ENCODE measurements at regions not wholly inside any gene's neighbourhood (a gene's known extent, or its start where the extent isn't known, plus 50 kb on each side); places are given as distances from the start of the nearest gene placed in this dataset.

DNA sequence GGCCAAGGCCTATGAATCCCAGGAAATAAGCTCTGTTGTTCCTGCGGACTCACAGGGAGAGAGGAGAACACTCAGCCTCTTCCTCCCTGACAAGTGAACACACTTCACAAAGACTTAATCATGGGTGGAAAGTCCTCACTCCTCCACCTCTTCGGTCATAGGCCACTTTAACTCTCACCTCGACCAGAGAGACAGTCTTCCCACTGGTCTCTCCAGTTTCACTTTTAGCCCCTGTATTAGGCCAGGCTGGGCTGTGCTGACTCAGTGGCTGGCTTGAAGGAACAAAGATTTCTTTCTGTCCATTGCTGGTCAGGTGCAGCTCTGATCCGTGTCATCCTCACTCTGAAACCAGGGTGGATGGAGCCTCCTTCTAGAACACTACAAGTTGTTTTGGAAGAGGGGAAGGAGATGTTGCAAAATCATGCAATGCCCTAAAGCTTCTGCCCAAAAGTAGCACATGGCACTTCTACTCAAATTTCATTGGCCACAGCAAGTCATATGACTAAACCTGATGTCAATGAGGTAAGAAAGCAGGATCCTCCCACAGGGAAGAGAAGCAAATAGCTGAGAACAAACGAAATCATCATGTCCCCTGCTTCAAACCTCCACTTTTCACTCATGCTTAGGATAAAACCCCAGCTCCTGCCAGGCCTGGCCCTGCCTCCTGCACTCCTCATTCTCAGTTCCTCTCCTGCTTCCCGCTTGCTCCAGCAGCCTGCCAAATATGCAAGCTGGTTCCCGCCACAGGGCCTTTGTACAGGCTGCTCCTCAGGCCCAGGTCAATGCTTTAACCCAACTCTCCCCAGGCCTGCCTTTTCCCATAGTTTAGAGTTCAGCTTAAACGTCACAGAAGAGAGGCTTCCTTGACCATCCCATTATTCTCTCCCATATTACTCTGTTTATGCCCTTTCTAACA lies 150.5 kb upstream of the RUNX3 start:
- DNase-seq (ENCODE audit: low spot score) = no peak

DNA sequence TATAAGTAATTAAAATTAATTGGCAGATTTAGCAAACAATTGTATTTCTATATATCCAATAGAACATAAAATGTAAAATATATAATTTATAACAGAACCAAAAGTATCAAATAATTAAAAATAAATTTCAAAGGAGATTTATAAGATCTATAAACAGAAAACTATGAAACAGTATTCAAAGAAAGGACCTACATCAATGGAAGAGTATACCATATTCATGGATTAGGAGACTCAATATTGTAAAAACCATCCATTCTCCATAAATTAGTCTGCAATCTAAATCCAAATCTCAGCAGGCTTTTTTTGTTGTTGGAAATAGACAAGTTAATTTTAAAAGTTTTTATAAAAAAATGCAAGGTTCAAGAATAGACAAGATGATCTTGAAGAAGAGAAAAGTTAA lies 149.0 kb upstream of the RUNX3 start:
- DNase-seq (ENCODE audit: low spot score) = no peak

DNA sequence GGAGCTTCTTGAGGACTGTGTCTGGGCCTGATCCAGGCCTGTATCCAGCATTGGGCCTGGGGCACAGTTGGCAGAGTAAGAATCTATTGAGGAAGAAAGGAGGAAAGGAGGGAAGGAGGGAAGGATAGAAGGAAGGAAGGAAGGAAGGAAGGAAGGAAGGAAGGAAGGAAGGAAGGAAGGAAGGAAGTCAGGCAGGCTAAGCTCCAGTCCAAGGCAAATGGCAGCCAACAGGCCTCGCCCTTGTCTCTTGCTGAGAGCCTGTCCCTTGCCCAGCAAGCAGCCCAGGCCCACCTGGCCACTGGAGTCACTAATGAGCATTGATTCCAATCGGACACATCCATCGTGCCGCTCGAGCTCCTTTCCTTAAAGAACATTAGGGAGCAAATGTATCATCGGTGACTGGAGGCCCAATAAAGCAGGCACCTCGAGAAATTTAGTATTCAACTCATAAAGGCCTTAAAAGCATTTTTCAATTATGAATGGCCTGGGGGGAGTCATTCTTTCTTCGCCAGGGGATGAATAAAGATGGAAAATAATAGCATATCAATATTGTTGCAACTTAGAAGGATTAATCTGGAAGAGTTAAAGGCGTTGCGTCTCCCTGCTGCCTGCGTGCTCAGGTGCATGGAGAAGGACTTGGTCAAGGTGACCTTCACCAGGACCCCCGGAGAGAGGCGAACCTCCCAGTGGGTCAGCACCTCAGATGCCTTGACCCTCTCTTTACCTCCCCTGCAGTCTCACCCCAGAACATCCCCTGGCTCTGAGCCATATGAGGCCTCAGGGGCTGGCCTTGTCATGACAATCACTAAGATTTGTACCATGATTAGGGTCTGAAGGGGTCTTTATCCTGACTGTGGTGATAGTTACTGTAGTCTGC lies 144.5 kb upstream of the RUNX3 start:
- DNase-seq (ENCODE audit: low spot score) = no peak

DNA sequence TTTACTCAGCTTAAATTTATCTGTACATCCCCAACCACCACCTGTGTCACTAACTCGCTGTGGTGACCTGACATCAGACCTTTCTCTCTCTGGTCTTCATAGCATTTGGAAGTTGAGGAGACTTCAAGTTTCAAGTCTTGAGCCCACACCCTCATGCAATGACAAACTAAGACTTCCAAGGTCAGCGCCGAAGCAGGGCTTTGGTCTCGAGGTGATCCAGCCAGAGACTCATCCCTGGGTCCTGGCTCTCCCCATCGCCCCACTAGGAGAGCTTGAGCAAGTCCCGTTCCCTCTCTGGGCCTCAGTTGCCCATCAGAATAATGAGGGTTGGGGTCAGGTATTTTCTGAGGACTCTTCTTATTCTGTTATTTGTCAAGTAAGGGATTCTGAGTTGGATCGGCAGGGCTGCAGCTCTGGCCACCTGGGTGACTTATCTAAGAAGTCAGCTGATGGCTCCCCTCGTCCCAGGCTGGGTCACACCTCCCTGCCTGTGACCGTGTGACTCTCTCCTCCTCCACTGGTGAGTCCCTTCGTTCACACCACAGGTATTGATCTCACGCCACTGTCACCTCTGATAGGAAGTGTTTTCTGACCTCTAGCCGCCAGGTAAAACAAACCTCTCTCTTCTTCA lies 143.7 kb upstream of the RUNX3 start:
- DNase-seq (ENCODE audit: low spot score) = no peak

DNA sequence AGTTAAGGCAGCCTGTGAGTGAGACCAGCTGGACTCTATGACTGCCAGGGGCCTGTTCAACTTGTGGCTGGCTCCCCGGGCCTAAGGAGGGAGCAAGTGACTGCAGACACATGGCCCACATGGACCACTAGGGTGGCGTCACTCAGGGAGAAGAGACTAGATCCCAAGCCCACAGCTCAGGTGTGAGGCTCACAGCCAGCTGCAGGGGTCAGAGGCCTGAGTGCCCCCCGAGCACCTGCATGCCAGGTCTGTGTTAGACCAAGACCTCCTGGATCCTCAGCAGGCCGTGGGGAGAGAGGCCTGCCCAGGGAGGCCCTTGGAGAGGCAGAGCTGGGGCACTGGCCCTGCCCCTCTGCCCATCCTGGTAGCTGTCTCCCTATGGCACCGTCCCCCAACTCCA lies 142.4 kb upstream of the RUNX3 start:
- DNase-seq (ENCODE audit: low spot score) = no peak

DNA sequence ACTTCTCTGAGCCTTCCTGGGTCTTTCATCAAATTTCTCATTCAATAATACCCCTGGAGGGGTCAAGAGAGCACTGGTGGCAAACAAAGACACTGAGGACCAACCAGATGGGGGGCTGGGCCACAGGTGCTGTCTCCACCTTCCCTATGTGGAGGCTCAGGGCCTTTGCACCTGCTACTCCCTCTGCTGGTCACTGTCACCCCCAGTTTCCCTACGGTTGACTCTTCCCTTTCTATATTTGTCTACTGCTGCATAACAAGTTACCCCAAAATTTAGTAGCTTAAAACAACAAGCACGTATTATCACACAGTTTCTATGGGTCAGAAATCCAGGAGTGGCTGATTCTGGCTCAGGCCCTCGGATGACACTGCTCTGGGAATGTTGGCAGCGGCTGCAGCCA lies 138.8 kb upstream of the RUNX3 start:
- DNase-seq (ENCODE audit: low spot score) = peak; percentile 7

DNA sequence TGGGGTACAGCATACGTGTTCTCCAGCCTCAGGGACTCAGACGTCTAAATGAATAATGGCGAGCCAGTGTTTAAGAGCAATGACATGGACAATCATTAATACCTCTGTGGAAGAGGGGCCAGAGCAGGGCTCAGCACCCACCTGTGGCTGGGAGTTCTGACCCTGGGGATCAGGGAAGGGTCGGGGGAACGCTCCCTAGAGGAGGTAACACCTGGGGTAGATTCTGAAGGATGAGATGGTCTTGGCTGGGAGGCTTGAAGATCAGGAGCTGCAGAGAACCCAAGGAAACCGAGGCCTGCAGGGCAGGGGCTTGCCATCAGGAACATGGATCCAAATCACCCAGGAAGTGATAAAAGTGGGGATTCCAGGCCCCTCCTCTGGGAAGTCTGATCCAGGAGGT lies 138.2 kb upstream of the RUNX3 start:
- DNase-seq (ENCODE audit: low spot score) = no peak

DNA sequence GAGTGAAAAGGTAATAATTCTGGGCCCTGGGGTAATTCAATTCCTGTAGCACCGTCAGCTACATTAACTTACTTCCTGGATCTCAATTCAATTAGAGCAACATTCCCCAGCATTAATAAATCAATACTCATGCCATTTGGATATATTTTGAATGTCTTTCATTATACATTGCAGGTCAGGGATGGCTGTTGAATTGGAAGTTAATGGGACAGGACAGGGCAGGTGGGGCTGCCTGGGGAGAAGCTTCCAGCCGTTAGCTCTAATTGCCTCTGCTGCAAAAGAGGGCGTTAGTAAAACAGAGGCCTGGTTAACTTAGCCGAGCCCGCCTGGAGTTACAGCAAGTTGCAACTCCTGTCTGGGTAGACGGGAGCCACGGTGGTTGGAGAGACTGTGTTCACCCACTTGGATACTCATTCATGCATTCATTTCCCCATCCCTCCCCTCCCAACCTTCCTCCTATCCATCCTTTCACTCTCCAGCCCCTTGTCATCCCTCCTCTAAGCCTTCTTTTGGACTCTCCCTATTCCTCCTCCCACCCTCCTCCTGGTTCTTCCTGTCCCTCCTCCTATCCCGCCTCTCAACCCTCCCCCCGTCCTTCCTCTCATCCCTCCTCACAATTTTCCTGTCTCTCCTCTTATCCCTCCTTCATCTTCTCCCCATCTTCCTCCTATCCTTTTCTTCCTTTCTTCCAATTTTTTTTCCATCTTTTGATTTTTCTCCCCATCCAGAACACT lies 137.6 kb upstream of the RUNX3 start:
- DNase-seq (ENCODE audit: low spot score) = no peak

DNA sequence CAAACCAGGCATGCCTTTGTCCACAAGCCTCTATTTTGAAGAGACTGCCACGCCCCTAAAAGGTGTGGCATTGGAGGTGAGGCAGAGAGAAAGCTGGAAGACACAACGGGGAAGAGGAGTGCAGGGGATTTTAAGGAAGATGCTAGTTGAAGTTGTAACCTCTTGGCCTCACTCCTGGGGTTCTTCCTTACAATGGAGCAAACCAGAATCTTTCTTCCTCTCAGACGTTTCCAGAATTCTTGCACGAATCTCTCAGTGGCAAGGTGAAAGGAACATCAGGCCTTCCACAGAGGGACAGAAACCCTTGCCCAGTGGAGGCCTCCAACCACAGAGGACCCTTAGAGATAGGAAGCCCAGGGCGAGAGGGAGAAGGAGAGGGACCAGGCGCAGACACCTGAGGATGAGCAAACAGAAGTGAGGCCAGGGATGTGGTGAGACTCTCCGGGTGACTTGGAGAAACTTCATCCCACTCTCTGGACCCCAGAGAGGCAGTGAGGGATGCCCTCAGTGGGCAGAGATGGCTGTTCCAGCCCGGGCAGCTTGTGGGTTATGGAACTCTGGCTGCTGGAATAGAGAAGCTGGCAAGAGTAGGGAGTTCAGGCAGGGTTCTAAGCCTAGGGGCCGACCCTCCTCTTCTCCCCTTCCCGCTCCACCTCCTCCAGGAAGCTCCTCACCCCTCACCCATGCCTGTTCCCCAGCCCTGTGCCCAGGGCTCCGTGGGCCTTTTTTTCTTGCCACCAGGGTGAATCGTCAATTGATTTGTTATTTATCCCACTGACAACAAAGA lies 136.8 kb upstream of the RUNX3 start:
- DNase-seq (ENCODE audit: low spot score) = no peak

DNA sequence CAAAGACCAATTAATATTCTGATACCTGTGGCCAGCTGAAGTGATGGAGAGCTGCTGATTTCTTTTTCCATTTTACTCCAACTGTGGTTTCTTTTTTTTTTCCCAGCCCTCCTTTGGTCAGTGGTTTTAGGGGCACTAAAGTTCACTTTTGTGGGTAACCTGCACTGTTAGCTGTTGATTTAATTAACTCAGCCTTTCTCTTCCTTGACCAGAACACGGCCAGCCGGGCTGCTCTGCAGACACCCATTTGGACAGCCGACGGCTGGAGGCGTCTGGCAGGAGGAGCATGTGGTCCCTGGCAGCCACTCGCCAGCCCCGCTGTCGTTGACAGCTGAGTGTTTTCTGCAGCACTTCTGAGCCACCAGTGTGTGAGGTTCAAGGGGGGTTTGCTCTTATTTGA lies 136.2 kb upstream of the RUNX3 start:
- DNase-seq (ENCODE audit: low spot score) = no peak

DNA sequence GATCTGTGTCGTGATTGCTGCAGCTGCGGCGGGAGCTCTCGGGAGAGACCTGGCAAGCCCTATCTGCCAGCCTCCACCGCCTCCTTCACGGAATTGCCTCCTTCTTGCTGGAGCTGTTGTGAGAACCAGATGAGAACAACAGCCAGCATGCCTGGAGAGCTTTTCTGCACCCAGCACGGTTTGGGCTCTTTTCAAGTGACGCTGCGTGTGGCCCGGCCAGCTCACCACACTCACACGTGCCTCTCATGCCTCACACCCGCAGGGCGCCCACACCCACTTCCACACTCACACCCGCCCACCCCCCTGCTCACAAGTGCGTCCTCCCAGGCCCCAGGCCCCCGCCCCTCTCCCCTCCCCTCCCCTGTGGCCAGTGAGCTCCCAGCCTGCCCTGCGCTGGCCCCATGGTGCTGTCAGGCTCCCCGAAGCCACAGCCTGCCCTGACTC lies 135.7 kb upstream of the RUNX3 start:
- DNase-seq (ENCODE audit: low spot score) = peak; percentile 61

DNA sequence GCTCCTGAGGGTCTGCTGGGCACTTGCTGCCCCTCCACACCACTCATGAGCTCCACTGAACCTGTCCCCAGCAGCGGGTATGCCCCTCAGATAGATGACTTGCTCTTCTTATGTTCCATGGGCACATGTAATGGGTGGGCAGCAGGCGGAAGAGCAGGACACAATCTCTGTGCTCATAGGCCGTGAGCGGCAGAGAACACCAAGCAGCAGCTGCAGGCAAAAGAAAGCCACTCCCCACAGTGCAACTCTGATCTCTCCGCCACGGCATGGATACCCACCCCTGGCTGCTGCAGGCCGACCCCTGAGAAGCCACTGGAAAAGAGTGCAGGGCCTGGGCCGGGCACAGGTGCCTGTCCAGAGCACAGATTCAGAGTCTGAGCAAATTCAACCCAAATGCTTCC lies 135.2 kb upstream of the RUNX3 start:
- no peak for DNase-seq (ENCODE audit: low spot score)

DNA sequence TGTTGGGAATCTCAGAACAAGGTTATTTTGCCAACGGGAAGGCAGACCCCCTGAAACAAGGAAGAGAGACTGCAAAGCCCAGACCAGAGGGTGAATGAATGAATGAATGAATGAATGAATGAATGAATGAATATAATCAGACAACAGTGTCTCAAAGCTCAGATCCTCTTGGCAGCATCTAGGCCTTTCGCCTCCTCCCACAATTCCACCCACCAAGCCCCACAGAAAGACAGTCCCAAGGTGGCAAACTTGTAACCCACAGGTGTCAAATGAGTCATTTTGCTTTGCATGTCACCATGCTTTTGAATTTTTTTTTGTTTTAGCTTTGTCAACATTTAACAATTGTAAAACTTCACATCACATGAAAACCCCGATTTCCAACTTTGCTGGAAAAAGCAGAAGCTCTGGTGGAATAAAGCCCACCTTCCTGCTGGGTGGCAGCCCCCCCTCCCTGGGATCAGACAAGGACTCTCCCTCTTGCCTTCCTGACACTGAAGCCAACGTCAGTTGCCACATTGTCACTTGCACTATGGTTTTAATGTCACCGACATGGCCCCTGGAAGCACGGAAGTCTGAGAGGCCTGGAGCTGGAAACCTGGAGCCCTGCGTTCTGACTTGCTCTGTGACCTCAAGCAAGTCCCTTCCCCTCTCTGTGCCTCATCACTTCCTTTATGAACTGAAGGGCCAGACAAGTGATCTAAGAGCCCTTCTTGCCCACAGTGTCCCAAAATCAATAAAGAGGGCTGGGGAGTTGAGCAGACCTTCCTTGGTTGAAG lies 134.6 kb upstream of the RUNX3 start:
- DNase-seq (ENCODE audit: low spot score) = peak; percentile 53

DNA sequence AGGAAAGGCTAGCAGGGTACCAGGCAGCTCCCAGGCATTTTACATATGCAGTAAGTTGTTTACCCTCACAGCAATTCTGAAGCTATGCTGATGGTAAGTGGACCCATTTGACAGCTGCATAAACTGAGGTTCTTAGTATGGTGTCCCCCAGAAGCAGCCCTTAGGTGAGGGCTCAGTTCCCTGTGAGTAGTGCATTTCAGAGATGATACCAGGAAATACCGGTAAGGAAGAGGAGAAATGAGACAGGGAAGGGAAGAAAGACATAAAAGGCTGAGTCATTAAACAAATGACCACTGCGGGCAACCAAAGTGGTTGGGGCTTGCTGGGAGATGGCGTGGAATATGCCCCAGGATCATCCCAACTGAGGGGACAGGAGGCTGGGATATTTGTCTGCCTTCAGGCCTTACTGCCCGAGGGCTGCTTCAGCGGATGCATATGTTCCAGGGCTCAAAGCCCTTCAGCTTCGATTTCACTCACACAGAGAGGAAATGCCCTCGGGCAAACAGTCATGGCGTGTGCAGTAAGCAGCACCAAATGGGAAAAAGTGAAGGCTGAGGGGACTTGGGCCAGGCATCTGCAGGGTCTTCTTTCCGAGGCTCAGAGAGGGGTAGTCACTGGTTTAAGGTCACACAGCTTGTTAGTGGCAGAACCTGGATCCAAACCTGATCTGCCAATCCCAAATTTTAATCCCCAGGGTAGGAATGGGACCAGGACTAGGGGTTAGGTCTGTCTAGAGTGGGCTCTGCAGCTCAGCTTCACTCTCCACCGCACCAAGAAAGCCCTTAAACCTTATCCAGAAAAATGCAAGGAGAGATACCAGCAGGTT lies 133.7 kb upstream of the RUNX3 start:
- DNase-seq (ENCODE audit: low spot score) = no peak

DNA sequence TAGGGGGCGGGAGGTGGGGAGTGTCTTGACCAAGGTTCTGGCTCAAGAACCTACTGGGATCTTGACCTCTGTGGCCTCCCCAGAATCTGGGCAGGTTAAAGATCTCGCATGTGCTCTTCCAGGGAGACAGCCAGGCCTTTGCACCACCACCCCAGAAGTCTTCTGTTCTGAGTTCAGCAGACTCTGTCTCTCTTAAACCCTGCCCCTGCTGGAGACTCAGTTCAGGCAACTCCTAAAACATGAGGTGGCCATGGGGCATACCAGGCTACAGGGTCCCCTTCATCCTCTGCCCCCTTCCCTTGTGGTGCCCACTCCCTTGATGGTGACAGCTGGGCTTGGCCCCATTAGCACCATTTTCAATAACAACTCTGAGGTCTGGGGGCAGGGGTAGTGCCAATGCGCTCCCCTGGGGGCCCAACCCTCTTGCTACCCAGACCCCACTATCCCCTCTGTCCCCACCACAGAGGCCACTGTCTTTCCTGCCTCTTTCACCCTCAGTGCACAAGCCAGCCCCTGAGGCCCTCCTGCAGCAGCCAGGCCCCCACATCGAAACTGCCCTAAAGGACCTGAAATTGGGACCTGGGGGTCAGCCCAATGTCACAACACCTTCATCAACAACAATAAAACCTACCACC lies 132.7 kb upstream of the RUNX3 start:
- DNase-seq (ENCODE audit: low spot score) = no peak

DNA sequence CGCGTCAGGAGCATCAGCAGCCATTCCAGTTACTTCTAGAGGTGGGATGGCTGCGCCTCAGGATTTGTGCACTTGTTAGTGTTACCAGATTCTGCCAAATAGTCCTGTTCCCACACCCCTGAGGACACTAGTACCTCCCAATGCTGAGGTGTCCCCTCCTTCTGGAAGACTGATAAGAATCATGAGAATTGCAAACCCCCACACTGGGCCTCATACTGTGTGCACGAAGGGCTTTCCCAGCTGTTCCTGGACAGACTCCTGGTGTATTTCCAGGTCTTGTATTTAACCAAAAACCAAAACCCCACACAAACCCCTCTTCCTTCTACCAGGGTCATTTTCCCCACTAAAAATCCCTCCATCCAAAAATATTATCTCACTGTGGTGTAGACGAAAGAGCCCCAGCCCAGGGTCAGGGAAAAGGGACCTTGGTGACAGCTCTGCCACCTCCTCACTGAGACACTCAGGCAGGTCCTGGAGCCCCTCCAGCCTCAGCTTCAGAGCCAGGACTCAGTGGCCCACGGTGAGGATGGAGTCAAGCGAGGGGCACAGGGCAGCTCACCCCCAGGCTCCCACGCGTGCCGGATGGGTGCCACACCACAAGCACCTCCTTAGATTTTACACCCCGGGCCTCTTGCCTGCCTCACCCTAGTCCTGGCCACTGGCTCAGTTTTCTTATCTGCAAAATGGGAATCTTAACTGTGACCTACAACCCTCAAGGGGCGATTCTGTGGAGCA lies 131.4 kb upstream of the RUNX3 start:
- no peak for DNase-seq (ENCODE audit: low spot score)

DNA sequence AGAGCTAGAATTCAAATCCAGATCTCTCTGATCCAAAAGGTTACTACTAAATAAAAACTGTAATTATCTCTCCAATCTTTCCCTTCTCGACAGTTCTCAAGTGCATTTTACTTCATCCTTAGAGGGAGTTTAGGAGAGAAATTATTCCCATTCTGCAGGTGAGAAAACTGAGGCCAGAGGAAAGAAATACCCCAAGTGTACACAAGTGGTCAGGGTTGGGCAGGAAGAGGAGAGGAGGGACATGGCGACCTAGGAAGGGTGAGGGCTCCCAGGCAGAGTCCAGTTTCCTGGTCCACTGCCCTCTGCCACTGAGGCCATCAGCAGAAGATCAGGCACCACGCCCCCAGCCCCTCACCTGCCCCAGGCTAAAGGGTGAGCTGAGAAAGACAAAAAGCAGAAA lies 127.1 kb upstream of the RUNX3 start:
- DNase-seq (ENCODE audit: low spot score) = no peak

DNA sequence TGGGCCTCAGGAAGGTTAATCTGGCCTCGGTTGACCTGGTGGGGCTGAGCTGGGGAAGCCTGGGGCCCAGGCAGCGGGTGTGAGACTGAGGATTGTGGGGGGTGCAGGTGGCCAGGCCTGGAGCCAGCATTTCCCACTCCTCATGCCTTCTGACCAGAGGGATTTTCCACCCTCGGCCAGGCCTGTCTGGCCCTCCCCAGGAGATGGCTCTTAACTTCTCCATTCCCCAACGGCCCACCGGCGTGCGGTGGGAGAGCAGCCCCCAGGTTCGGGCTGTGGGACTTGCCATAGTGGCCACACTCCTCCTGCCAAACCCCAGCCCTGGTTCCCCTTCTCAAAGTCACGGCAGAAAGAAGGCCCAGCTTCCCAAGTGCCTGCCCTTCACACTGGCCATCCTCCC lies 126.5 kb upstream of the RUNX3 start:
- DNase-seq (ENCODE audit: low spot score) = no peak

All from CD4-positive, alpha-beta T cell treated with Interleukin-2 at 100 ng/mL for 4 hours (primary cell).